Right cardiac atrium (tissue), 5 donors: ENCODE measurements at regions not wholly inside any gene's neighbourhood (a gene's known extent, or its start where the extent isn't known, plus 50 kb on each side); places are given as distances from the start of the nearest gene placed in this dataset.
A peak's percentile ranks its signal among the peaks of the same experiment; 100 is the strongest.

ENCODE experiments used
- ATAC-seq, 2 donors: fragments of 200-7000 bp; cut with Tn5 transposase; one replicate each; pipeline versions ENCODE4 v1.8.0 to v1.9.1; 2020; ENCODE audit warnings: moderate library complexity in 2 of 2, mild to moderate bottlenecking in 1 of 2
- DNase-seq, 3 donors: peaks; one replicate each; pipeline ENCODE4 v3.0.0-alpha.2; 2020
- H3K27ac ChIP-seq: one replicate; pipeline ENCODE4 v1.5.1; 2013; ENCODE audit warnings: mild to moderate bottlenecking, low read length, control low read depth, moderate library complexity
- H3K27me3 ChIP-seq: one replicate; pipeline ENCODE4 v1.6.1; 2013; ENCODE audit not compliant: control insufficient read depth, insufficient read depth
- H3K4me1 ChIP-seq: one replicate; pipeline ENCODE4 v1.6.1; 2013; ENCODE audit warnings: low read length; ENCODE audit not compliant: control insufficient read depth, insufficient read depth
- H3K4me3 ChIP-seq: one replicate; pipeline ENCODE4 v1.5.1; 2013; ENCODE audit warnings: low read length, control low read depth
- H3K9me3 ChIP-seq: one replicate; pipeline ENCODE4 v1.6.1; 2013; ENCODE audit warnings: low read length; ENCODE audit not compliant: control insufficient read depth
- WGBS: extraction: QIAGEN DNeasy Blood & Tissue Kit; methylation state at CpG from one replicate; pipeline ENCODE4 v1.1.7; 2013; 5-methylcytosine and 5-hydroxymethylcytosine counted together
- intact Hi-C, 4 donors: fragments of 100-400 bp; cut with DNase I; formaldehyde crosslinking; loops; one replicate each; pipeline versions ENCODE4 v1.11.0 to v1.14.0; 2022 to 2023
- donor health status: healthy with polysubstance abuse.
- donor health status: DM: no; HTN: yes; CAD: no.
- donor health status: DM: no; HTN: no; CAD: no.
- donor health status: DM: no; HTN: yes; CAD: no; lungs with severe emphysema.
- donor health status: DM: yes; HTN: yes; CAD: no.

- intact Hi-C loops = no loop called here
- H3K4me3 ChIP-seq = no peak overlapping the region
- H3K4me1 ChIP-seq = no peaks in the 10 kb centered on the region
- no peak overlapping the region for H3K27ac ChIP-seq
- ATAC-seq = no peak
- no peak for DNase-seq
- 87% methylated on average over 3 of the region's 3 CpGs for WGBS
- H3K27me3 ChIP-seq = no peaks in the 10 kb centered on the region
- no peaks in the 10 kb centered on the region for H3K9me3 ChIP-seq
Measured at GRCh38 chr12:80045594-80045993, 53.7 kb upstream of the OTOGL start.

- H3K4me3 ChIP-seq = no peak overlapping the region
- H3K27ac ChIP-seq = no peak overlapping the region
- no peaks in the 10 kb centered on the region for H3K4me1 ChIP-seq
- H3K9me3 ChIP-seq = no peaks in the 10 kb centered on the region
- WGBS = 85% methylated on average over 1 of the region's 1 CpG
- H3K27me3 ChIP-seq = no peaks in the 10 kb centered on the region
- intact Hi-C loops = no loop called here
- ATAC-seq (no peak), DNase-seq (no peak)
Measured at GRCh38 chr12:80044694-80045046, 54.7 kb upstream of the OTOGL start.

GRCh38 chr12:80041692-80042091, 57.6 kb upstream of the OTOGL start:
- 51% methylated on average over 4 of the region's 4 CpGs for WGBS
- DNase-seq = no peak
- H3K27ac ChIP-seq = no peak overlapping the region
- no peak overlapping the region for H3K4me3 ChIP-seq
- no peak for ATAC-seq
- H3K4me1 ChIP-seq = no peaks in the 10 kb centered on the region
- no peaks in the 10 kb centered on the region for H3K9me3 ChIP-seq
- H3K27me3 ChIP-seq = no peaks in the 10 kb centered on the region
- intact Hi-C loops = no loop called here

GRCh38 chr12:80041071-80041470, 58.3 kb upstream of the OTOGL start:
- 97% methylated on average over 2 of the region's 2 CpGs for WGBS
- no peaks in the 10 kb centered on the region for H3K27me3 ChIP-seq
- no peak overlapping the region for H3K4me3 ChIP-seq
- H3K27ac ChIP-seq = no peak overlapping the region
- no peaks in the 10 kb centered on the region for H3K9me3 ChIP-seq
- no peaks in the 10 kb centered on the region for H3K4me1 ChIP-seq
- ATAC-seq = no peak
- intact Hi-C loops = no loop called here
- DNase-seq = no peak

- ATAC-seq (no peak), DNase-seq (no peak)
- 89% methylated on average over 8 of the region's 8 CpGs for WGBS
- Histone ChIP-seq H3K27me3 (no peaks in the 10 kb centered on the region), H3K27ac (no peak overlapping the region), H3K9me3 (no peaks in the 10 kb centered on the region), H3K4me1 (no peaks in the 10 kb centered on the region), H3K4me3 (no peak overlapping the region)
- intact Hi-C loops = no loop called here
Measured at GRCh38 chr12:80040075-80040738, 59.1 kb upstream of the OTOGL start.

GRCh38 chr12:80038062-80038560, 61.2 kb upstream of the OTOGL start:
- Histone ChIP-seq H3K4me1 (no peaks in the 10 kb centered on the region), H3K27me3 (no peaks in the 10 kb centered on the region), H3K9me3 (no peaks in the 10 kb centered on the region), H3K27ac (no peak overlapping the region), H3K4me3 (no peak overlapping the region)
- no peak for DNase-seq
- WGBS = 56% methylated on average over 4 of the region's 4 CpGs
- peak in 1 of 2 donors; percentile 54 for ATAC-seq
- intact Hi-C loops = no loop called here

- Histone ChIP-seq H3K4me1 (peaks cover 4% of the 10 kb centered on the region), H3K9me3 (no peaks in the 10 kb centered on the region), H3K4me3 (no peak overlapping the region), H3K27me3 (no peaks in the 10 kb centered on the region), H3K27ac (no peak overlapping the region)
- ATAC-seq = peak; percentile 56 to 68
- WGBS = 43% methylated on average over 2 of the region's 2 CpGs
- intact Hi-C loops = no loop called here
- DNase-seq = no peak
Measured at GRCh38 chr12:80033448-80033847, 65.9 kb upstream of the OTOGL start.

- ATAC-seq (no peak), DNase-seq (no peak)
- Histone ChIP-seq H3K4me3 (no peak overlapping the region), H3K9me3 (no peaks in the 10 kb centered on the region), H3K27me3 (no peaks in the 10 kb centered on the region), H3K27ac (no peak overlapping the region), H3K4me1 (peaks cover 4% of the 10 kb centered on the region)
- 35% methylated on average over 1 of the region's 1 CpG for WGBS
- intact Hi-C loops = no loop called here
Measured at GRCh38 chr12:80032946-80033345, 66.4 kb upstream of the OTOGL start.

- Histone ChIP-seq H3K9me3 (peaks cover 2% of the 10 kb centered on the region), H3K4me1 (peaks cover 4% of the 10 kb centered on the region), H3K27me3 (no peaks in the 10 kb centered on the region), H3K27ac (no peak overlapping the region), H3K4me3 (no peak overlapping the region)
- intact Hi-C loops = no loop called here
- DNase-seq (no peak), ATAC-seq (no peak)
- 85% methylated on average over 1 of the region's 1 CpG for whole genome bisulfite sequencing
Measured at GRCh38 chr12:80031229-80031628, 68.1 kb upstream of the OTOGL start.

- H3K27ac ChIP-seq = no peak overlapping the region
- no peak overlapping the region for H3K4me3 ChIP-seq
- peaks cover 2% of the 10 kb centered on the region for H3K9me3 ChIP-seq
- intact Hi-C loops = no loop called here
- H3K27me3 ChIP-seq = no peaks in the 10 kb centered on the region
- DNase-seq = no peak
- no peaks in the 10 kb centered on the region for H3K4me1 ChIP-seq
- no peak for ATAC-seq
Measured at GRCh38 chr12:80025638-80026037, 73.7 kb upstream of the OTOGL start.

- Histone ChIP-seq H3K9me3 (no peaks in the 10 kb centered on the region), H3K27ac (no peak overlapping the region), H3K27me3 (no peaks in the 10 kb centered on the region), H3K4me3 (no peak overlapping the region), H3K4me1 (no peaks in the 10 kb centered on the region)
- DNase-seq = no peak
- WGBS = 72% methylated on average over 5 of the region's 5 CpGs
- intact Hi-C loops = no loop called here
- no peak for ATAC-seq
Measured at GRCh38 chr12:80019691-80020090, 79.6 kb upstream of the OTOGL start.

- intact Hi-C loops = no loop called here
- Histone ChIP-seq H3K9me3 (no peaks in the 10 kb centered on the region), H3K27me3 (no peaks in the 10 kb centered on the region), H3K4me1 (no peaks in the 10 kb centered on the region), H3K4me3 (no peak overlapping the region), H3K27ac (no peak overlapping the region)
- ATAC-seq (no peak), DNase-seq (no peak)
- WGBS = 77% methylated on average over 4 of the region's 4 CpGs
Measured at GRCh38 chr12:80018119-80018518, 81.2 kb upstream of the OTOGL start.
